ENCODE measurements at regions not wholly inside any gene's neighbourhood (a gene's known extent, or its start where the extent isn't known, plus 50 kb on each side); places are given as distances from the start of the nearest gene placed in this dataset.

DNA sequence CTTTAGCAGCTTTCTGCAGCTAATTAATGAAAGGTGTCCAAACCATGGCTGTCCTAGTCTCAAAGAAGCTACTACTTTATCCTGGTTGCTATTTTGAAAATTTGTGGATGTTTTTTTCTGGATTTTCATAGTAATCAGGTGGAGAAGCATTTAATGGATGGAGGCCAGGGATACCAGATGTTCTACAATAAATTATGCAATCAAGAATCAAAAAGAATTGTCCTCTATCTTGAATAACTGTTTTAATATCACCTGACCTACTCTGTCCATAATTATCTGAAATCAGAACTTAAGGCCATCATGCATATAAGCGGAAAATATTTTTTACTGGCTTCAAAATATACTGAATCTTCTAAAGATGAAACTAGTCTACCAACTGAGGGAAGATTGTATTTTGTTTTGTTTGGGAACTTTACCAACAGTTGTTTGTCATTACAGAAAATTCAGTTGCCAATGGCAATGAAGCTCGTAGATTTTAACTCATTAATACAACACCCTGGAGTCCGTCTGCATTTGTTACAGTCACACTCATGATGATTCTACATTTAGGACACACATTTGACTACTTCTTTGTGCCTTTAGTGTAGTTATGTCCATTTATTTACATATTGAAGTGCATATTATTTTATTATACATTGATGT, 762.3 kb upstream of the GRM7 start:
- TF ChIP-seq, protein P1, sequence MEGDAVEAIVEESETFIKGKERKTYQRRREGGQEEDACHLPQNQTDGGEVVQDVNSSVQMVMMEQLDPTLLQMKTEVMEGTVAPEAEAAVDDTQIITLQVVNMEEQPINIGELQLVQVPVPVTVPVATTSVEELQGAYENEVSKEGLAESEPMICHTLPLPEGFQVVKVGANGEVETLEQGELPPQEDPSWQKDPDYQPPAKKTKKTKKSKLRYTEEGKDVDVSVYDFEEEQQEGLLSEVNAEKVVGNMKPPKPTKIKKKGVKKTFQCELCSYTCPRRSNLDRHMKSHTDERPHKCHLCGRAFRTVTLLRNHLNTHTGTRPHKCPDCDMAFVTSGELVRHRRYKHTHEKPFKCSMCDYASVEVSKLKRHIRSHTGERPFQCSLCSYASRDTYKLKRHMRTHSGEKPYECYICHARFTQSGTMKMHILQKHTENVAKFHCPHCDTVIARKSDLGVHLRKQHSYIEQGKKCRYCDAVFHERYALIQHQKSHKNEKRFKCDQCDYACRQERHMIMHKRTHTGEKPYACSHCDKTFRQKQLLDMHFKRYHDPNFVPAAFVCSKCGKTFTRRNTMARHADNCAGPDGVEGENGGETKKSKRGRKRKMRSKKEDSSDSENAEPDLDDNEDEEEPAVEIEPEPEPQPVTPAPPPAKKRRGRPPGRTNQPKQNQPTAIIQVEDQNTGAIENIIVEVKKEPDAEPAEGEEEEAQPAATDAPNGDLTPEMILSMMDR (conservative IDR thresholded peaks at IDR 0.05) = no peak
- TF ChIP-seq EZH2 (IDR thresholded peaks at IDR 0.05; ENCODE audit: low read depth) = no peak
